ENCODE measurements at regions not wholly inside any gene's neighbourhood (a gene's known extent, or its start where the extent isn't known, plus 50 kb on each side); places are given as distances from the start of the nearest gene placed in this dataset.
A peak's percentile ranks its signal among the peaks of the same experiment; 100 is the strongest.

DNA sequence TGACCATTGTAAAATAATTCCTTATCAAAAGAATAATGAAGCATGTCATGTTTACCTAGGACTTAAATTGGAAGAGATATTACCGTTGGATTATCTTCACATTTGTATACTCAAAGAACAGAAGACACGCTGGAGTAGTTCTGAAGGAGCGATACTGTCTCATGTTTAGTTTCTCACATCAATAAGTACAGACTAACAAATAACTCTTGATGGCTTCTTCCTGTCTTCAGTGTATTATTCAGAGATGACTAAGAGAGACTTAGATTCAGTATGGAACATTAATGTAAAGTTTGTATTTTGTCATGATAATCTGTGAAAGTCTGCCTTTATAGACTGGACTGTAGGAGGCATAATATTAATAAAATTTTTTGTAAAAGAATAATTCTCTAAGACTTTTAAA, 72.7 kb downstream of the SPRY1 start:
- no peaks in the 10 kb centered on the region for H3K9me2 ChIP-seq (ENCODE audit: low read depth, low read length)
- H3K4me3 ChIP-seq (ENCODE audit: low read depth, low read length, poor library complexity, severe bottlenecking), result no peak overlapping the region
- no peaks in the 10 kb centered on the region for H3K79me2 ChIP-seq (ENCODE audit: insufficient read depth, low read length)
- H3K4me2 ChIP-seq (ENCODE audit: low read length), result no peak overlapping the region
- H4K20me1 ChIP-seq (ENCODE audit: insufficient read depth, low read length), result no peaks in the 10 kb centered on the region
- peaks cover 54% of the 10 kb centered on the region for H3K4me1 ChIP-seq (ENCODE audit: insufficient read depth, low read length, severe bottlenecking)
- H3K36me3 ChIP-seq (ENCODE audit: insufficient read depth, low read length), result no peaks in the 10 kb centered on the region
- TF ChIP-seq, protein P1, sequence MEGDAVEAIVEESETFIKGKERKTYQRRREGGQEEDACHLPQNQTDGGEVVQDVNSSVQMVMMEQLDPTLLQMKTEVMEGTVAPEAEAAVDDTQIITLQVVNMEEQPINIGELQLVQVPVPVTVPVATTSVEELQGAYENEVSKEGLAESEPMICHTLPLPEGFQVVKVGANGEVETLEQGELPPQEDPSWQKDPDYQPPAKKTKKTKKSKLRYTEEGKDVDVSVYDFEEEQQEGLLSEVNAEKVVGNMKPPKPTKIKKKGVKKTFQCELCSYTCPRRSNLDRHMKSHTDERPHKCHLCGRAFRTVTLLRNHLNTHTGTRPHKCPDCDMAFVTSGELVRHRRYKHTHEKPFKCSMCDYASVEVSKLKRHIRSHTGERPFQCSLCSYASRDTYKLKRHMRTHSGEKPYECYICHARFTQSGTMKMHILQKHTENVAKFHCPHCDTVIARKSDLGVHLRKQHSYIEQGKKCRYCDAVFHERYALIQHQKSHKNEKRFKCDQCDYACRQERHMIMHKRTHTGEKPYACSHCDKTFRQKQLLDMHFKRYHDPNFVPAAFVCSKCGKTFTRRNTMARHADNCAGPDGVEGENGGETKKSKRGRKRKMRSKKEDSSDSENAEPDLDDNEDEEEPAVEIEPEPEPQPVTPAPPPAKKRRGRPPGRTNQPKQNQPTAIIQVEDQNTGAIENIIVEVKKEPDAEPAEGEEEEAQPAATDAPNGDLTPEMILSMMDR (IDR thresholded peaks at IDR 0.05; ENCODE audit: low read length), result no peak
- no peak for TF ChIP-seq EZH2 (IDR thresholded peaks at IDR 0.05; ENCODE audit: borderline replicate concordance, low read length)
- peak overlapping the region; percentile 20 for H3K27ac ChIP-seq (ENCODE audit: low read depth, low read length, poor library complexity, severe bottlenecking)
- H3K9me3 ChIP-seq (ENCODE audit: low read length), result no peaks in the 10 kb centered on the region
- no peaks in the 10 kb centered on the region for H3K27me3 ChIP-seq (ENCODE audit: insufficient read depth, low read length)
- H2AFZ ChIP-seq (ENCODE audit: low read length), result no peak overlapping the region
- no peaks in the 10 kb centered on the region for H3F3A ChIP-seq (ENCODE audit: insufficient read depth, low read length)
- no peak overlapping the region for H3K9ac ChIP-seq (ENCODE audit: low read length)

DNA sequence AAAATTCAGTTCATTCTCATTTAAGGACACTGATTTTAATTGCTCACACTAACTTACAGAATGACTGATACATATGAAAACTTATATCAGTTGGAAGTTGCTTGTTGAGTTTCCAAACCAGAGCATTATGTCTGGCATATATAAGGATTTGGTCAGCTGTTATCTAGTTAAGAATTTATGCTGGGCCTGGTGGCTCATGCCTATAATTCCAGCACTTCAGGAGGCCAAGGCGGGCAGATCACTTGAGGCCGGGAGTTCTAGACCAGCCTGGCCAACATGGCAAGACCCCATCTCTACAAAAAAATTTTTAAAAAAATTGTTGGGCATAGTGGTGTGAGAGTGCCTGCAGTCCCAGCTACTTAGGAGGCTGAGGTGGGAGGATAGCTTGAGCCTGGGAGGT, 73.1 kb downstream of the SPRY1 start:
- Histone ChIP-seq H3K27ac (ENCODE audit: low read depth, low read length, poor library complexity, severe bottlenecking) (no peak overlapping the region), H3K9me2 (ENCODE audit: low read depth, low read length) (no peaks in the 10 kb centered on the region), H3K79me2 (ENCODE audit: insufficient read depth, low read length) (no peaks in the 10 kb centered on the region), H3K4me3 (ENCODE audit: low read depth, low read length, poor library complexity, severe bottlenecking) (no peak overlapping the region), H3K4me2 (ENCODE audit: low read length) (no peak overlapping the region), H3F3A (ENCODE audit: insufficient read depth, low read length) (no peaks in the 10 kb centered on the region), H2AFZ (ENCODE audit: low read length) (no peak overlapping the region), H3K4me1 (ENCODE audit: insufficient read depth, low read length, severe bottlenecking) (peaks cover 50% of the 10 kb centered on the region), H4K20me1 (ENCODE audit: insufficient read depth, low read length) (no peaks in the 10 kb centered on the region), H3K9me3 (ENCODE audit: low read length) (no peaks in the 10 kb centered on the region), H3K27me3 (ENCODE audit: insufficient read depth, low read length) (no peaks in the 10 kb centered on the region), H3K36me3 (ENCODE audit: insufficient read depth, low read length) (no peaks in the 10 kb centered on the region), H3K9ac (ENCODE audit: low read length) (no peak overlapping the region)
- TF ChIP-seq, protein P1 (IDR thresholded peaks at IDR 0.05; ENCODE audit: low read length), result no peak
- TF ChIP-seq EZH2 (IDR thresholded peaks at IDR 0.05; ENCODE audit: borderline replicate concordance, low read length), result no peak

DNA sequence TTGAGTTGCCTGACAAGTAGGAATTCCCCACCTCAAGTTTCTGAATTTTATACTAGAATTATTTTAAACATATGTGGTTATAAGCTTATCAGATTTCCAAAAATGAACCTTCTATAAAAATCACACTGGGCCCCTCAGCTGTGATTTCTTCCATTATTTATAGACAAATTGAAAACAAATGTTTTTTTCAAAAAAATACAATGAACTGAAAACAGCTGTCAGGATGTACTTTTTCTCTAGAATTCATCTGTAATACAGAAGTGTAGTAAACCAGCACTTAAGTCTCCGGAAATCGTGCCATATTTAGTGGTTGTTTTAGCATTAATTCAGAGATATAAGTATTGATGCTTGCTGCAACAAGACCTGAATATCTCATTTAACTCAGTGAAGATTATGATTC, 74.0 kb downstream of the SPRY1 start:
- Histone ChIP-seq H3K9ac (ENCODE audit: low read length) (no peak overlapping the region), H3K4me2 (ENCODE audit: low read length) (no peak overlapping the region), H3K27me3 (ENCODE audit: insufficient read depth, low read length) (no peaks in the 10 kb centered on the region), H3K9me2 (ENCODE audit: low read depth, low read length) (no peaks in the 10 kb centered on the region), H2AFZ (ENCODE audit: low read length) (no peak overlapping the region), H4K20me1 (ENCODE audit: insufficient read depth, low read length) (no peaks in the 10 kb centered on the region), H3K79me2 (ENCODE audit: insufficient read depth, low read length) (no peaks in the 10 kb centered on the region), H3K4me3 (ENCODE audit: low read depth, low read length, poor library complexity, severe bottlenecking) (no peak overlapping the region), H3K9me3 (ENCODE audit: low read length) (no peaks in the 10 kb centered on the region), H3K27ac (ENCODE audit: low read depth, low read length, poor library complexity, severe bottlenecking) (no peak overlapping the region), H3K4me1 (ENCODE audit: insufficient read depth, low read length, severe bottlenecking) (peaks cover 40% of the 10 kb centered on the region), H3F3A (ENCODE audit: insufficient read depth, low read length) (no peaks in the 10 kb centered on the region), H3K36me3 (ENCODE audit: insufficient read depth, low read length) (no peaks in the 10 kb centered on the region)
- TF ChIP-seq, protein P1 (IDR thresholded peaks at IDR 0.05; ENCODE audit: low read length), result no peak
- TF ChIP-seq EZH2 (IDR thresholded peaks at IDR 0.05; ENCODE audit: borderline replicate concordance, low read length), result no peak
